ENCODE measurements at regions not wholly inside any gene's neighbourhood (a gene's known extent, or its start where the extent isn't known, plus 50 kb on each side); places are given as distances from the start of the nearest gene placed in this dataset.

DNA sequence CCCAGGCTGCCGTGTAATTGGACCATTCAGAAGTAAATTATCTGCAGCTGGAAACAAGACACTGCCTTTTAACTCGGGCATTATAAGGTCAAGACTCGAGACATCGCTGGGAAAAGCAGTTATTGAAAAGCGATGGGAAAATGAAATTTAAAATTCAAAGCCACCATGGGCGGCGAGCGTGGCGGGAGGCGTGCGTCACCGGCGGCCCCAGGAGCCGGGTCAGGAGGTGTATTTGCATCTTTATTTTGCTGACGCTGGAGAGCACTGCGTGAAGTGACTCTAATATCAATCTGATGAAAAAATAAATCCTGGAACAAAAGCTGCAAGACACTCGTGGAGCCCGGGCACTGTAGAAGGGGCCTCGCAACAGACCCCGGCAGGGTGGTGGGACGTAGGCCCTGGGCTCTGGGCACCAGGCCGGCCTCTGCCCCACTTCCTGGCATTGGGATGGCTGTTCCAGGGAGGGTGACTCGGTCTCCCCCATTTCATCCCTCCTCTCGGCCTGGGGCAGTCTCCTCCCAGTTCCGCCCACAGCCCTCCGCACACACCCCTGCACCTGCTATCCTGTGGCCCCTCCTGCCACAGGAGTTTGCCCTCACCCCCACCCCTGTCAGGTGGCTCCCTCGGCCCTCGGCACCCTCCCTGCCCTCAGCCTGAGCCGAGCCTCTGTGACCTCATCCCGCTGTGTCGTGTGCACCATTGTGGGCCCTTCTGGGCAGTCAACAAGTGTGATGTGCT, 196.2 kb downstream of the KIF26A start:
- no peak for DNase-seq (ENCODE audit: low read depth)
- H3K4me3 ChIP-seq (ENCODE audit: low read depth, low read length): no peak overlapping the region
- TF ChIP-seq CTCF (conservative IDR thresholded peaks at IDR 0.05; ENCODE audit: low read depth, low read length): no peak

GRCh38 chr14:104335176-104335575, 196.8 kb downstream of the KIF26A start:
- no peak overlapping the region for H3K4me3 ChIP-seq (ENCODE audit: low read depth, low read length)
- no peak for TF ChIP-seq CTCF (conservative IDR thresholded peaks at IDR 0.05; ENCODE audit: low read depth, low read length)
- no peak for DNase-seq (ENCODE audit: low read depth)

DNA sequence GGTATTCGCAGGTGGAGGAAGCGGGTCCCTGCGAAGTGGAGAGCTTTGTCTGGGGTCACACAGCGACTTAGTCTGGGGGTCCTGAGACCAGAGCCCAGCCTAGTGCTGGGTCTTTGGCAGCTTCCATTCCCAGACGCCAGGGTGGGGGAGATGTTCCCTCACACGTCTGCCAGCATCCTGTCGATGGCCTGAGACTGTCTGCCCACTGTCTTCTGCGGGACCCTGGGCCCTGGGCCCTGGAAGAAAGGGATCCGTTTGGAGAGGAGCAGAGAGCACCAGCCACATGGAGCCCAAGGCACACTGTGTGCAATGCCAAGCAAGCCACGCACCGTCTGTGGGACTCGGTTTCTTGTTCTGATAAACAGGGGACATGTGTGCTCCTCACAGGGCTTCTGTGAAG, 197.2 kb downstream of the KIF26A start:
- no peak for TF ChIP-seq CTCF (conservative IDR thresholded peaks at IDR 0.05; ENCODE audit: low read depth, low read length)
- DNase-seq (ENCODE audit: low read depth): no peak
- no peak overlapping the region for H3K4me3 ChIP-seq (ENCODE audit: low read depth, low read length)

DNA sequence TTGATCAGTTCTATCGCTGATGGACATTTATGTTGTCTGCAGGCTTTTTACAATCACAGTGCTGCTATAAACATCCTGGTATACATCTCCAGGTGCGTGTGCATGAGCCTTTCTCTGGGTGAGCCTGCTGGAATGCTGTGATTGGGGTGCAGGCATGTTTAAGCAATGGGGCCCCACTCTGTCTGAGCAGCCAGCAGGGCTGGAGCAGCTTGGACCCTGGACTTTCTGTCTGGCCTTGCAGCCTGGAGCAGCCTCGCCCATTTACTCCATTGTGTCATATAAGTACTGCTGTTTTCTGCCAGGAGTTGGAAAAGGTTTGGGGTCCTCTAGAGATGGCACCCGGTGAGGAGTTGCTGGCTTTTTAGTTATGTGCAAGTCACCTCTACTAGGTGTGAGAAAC, 199.0 kb downstream of the KIF26A start:
- DNase-seq (ENCODE audit: low read depth): no peak
- no peak overlapping the region for H3K4me3 ChIP-seq (ENCODE audit: low read depth, low read length)
- no peak for TF ChIP-seq CTCF (conservative IDR thresholded peaks at IDR 0.05; ENCODE audit: low read depth, low read length)

DNA sequence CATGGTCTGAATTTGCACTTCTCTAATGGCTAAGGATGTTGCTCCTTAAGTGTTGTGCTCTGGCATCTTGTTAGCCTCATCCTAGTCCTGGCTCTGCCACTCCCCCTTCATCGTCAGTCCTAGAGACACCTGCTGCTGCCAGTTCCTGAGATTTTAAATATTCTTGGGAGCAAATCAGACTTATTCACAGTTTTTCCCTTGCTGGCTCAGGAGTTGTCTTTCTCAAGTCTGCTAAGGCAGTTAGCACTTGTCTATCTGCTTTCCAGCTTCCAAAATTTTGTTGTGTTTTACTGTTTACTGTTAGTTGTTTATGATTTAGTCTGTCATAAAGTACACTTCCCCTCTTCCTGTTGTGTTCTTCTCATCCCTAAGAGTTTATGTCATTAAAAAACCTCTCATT, 201.0 kb downstream of the KIF26A start:
- TF ChIP-seq CTCF (conservative IDR thresholded peaks at IDR 0.05; ENCODE audit: low read depth, low read length): no peak
- no peak for DNase-seq (ENCODE audit: low read depth)
- no peak overlapping the region for H3K4me3 ChIP-seq (ENCODE audit: low read depth, low read length)

GRCh38 chr14:104339829-104340228, 201.4 kb downstream of the KIF26A start:
- no peak for DNase-seq (ENCODE audit: low read depth)
- no peak overlapping the region for H3K4me3 ChIP-seq (ENCODE audit: low read depth, low read length)
- no peak for TF ChIP-seq CTCF (conservative IDR thresholded peaks at IDR 0.05; ENCODE audit: low read depth, low read length)

Measured in epithelial cell of proximal tubule (primary cell).